HG03565 (cell line): ENCODE measurements at regions not wholly inside any gene's neighbourhood (a gene's known extent, or its start where the extent isn't known, plus 50 kb on each side); places are given as distances from the start of the nearest gene placed in this dataset.
A peak's percentile ranks its signal among the peaks of the same experiment; 100 is the strongest.
"Not testable (repeated sequence)": the region's sequence is repeated elsewhere in the genome, so short reads cannot be mapped to it uniquely, and the experiment has no call there.

Experiments used
- ATAC-seq: cut with Tn5 transposase; IDR thresholded peaks from one replicate; pipeline ENCODE4 v1.9.1; 2021; ENCODE audit warnings: mild to moderate bottlenecking, moderate library complexity; ENCODE audit not compliant: unreplicated experiment

GRCh38 chr3:16707260-16707659, 102.0 kb upstream of the DAZL start:
- ATAC-seq: no peak

- no peak for ATAC-seq
Measured at GRCh38 chr3:16708285-16708684, 103.1 kb upstream of the DAZL start.

- ATAC-seq: not testable (repeated sequence)
Measured at GRCh38 chr3:16711691-16712090, 106.5 kb upstream of the DAZL start.

GRCh38 chr3:16715281-16715680, 110.1 kb upstream of the DAZL start:
- ATAC-seq: no peak

GRCh38 chr3:16719426-16719825, 114.2 kb upstream of the DAZL start:
- ATAC-seq: no peak

- no peak for ATAC-seq
Measured at GRCh38 chr3:16720367-16720940, 115.2 kb upstream of the DAZL start.

- ATAC-seq: no peak
Measured at GRCh38 chr3:16721494-16721893, 116.3 kb upstream of the DAZL start.

GRCh38 chr3:16723978-16724377, 118.8 kb upstream of the DAZL start:
- no peak for ATAC-seq

GRCh38 chr3:16724487-16724886, 119.3 kb upstream of the DAZL start:
- no peak for ATAC-seq

- no peak for ATAC-seq
Measured at GRCh38 chr3:16725972-16726371, 120.7 kb upstream of the DAZL start.

GRCh38 chr3:16728770-16729745, 123.8 kb upstream of the DAZL start:
- ATAC-seq: no peak

- no peak for ATAC-seq
Measured at GRCh38 chr3:16738451-16738850, 133.2 kb upstream of the DAZL start.

- ATAC-seq: no peak
Measured at GRCh38 chr3:16739541-16740105, 134.4 kb upstream of the DAZL start.

GRCh38 chr3:16740515-16740914, 135.3 kb upstream of the DAZL start:
- ATAC-seq: no peak

- ATAC-seq: peak; percentile 41
Measured at GRCh38 chr3:16741103-16741758, 136.0 kb upstream of the DAZL start.

- peak; percentile 75 for ATAC-seq
Measured at GRCh38 chr3:16741890-16742289, 136.7 kb upstream of the DAZL start.

GRCh38 chr3:16743276-16743675, 138.1 kb upstream of the DAZL start:
- ATAC-seq: no peak

- ATAC-seq: no peak
Measured at GRCh38 chr3:16759227-16759903, 125.4 kb upstream of the PLCL2 start.

- ATAC-seq: no peak
Measured at GRCh38 chr3:16761571-16761970, 123.2 kb upstream of the PLCL2 start.

GRCh38 chr3:16765661-16766060, 119.1 kb upstream of the PLCL2 start:
- ATAC-seq: no peak

GRCh38 chr3:16767006-16767405, 117.7 kb upstream of the PLCL2 start:
- no peak for ATAC-seq
